NCI-H526 treated with DMSO at 0.1 percent for 48 hours (cell line): ENCODE measurements at regions not wholly inside any gene's neighbourhood (a gene's known extent, or its start where the extent isn't known, plus 50 kb on each side); places are given as distances from the start of the nearest gene placed in this dataset.

Experiments
- DNase-seq: peaks from one replicate; lab custom pipeline; 2025; lab: John Stamatoyannopoulos, UW

DNA sequence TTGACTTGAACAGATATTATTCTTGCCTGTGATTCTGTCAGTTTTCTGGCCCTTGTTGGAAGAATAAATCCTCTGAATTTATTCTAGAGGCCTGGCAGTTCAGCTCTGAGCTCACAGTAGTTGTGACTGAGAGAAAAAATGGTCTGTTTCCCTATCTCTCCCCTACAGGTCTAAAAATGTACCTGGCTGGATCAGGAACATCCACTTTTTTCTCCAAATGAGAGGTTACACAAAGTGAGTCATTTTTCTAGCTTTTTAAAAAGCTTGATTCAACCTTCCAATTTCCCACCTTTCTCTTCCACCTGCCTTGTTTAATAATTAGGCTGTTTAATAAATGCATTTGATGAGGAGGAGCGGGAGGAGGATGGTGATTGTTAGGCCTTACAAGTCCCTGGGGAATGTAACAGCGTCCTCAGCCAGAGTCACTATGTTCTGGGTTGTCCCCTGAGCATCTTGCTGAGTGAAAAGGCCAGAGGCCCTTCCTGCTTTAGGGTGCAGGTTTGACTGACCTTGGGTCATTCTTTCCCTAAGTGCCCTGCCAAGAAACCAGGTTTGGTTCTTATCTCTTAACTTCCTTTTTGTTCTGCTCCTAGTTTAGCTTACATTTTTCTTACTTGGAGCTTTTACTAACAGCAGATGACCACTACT, 91.7 kb upstream of the FUT8 start:
- peak; percentile 19 for DNase-seq

DNA sequence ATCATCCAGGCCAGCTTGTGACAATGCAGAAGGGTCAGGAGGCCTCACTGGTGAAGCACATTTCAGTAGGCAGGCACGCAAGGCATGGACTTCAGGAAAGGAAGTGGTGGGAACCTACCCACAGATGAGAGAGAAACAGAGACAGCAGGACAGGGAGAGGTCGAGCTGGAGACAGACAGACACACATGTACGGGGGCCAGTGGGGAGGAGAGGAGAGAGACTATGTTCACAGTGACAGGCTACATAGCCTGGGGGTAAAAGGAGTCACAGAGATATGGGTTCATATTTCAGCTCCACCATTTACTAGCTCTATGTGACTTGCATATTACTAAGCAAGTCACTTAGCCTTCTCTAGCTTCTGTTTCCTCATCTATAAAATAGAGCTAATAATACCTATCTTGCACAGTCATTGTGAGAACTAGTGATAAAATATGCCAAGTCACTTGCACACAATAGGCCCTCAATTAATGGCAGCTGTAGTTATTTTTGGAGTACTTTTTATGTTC, 91.1 kb upstream of the FUT8 start:
- DNase-seq: peak; percentile 4

DNA sequence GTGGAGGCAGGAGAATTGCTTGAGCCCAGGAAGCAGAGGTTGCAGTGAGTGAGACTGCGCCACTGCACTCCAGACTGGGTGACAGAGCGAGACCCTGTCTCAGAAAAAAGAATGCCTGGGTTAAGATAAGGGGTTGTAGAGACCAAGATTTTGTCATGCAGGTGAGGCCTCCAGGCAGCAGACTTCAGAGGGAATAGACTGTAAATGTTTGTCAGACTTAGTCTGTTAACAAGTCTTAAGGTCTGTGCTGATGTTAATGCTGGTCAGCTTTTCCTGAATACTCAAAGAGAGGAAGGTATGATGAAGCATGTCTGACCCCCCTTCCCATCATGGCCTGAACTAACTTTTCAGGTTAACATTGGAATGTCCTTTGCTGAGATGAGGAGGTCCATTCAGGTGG, 83.0 kb upstream of the FUT8 start:
- no peak for DNase-seq

DNA sequence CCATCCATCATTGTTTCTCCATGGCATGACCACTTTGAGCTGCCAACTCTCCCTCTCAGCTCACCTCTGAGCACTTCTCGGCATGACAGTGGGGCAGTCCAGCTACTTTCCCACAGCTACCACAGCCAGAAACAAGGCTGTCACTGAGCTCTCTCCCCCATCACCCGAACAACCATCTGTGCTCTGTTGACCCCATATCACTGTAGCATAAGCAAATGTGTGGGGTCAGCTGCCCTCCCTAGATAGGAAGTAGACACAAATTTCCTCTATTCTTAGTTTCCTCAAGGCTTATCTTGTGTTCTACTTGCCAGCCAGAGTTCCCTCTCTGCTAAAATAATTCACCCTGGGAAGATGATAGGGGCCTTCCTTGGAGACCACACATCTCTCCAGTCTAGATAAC, 82.6 kb upstream of the FUT8 start:
- no peak for DNase-seq

DNA sequence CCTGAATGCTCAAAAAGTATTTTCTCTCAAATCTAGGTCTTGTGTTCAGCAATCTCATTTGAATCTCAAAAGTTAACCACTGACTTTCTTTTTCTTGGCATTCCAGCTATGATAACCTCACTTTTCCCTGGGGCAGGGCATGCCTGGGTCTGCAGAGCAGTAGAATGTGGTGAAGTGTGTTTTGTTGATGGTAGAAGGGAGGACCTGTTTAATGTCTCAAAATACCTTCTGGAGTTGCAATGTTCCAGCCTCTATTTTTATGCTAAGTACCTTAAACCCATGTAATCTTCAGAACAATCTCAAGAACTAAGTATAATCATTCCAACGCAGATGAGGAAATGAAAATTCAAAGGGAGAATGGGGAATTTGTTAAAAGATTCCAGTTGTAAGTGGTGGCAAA, 82.1 kb upstream of the FUT8 start:
- no peak for DNase-seq

DNA sequence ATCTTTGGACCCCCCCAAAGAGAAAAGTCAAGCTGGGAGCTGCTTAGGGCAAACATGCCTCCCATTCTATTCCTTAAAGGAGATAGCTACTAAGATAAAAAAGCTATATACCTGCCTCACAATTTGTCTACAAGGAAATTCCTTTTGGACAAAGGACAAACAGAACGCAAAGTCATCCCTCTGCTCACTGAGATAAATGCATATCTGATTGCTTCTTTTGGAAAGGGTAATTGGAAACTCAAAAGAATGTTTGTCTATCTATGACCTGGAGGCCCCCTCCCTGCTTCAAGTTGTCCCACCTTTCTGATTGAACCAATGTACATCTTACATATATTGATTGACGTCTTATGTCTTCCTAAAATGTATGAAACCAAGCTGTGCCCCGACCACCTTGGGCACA, 80.9 kb upstream of the FUT8 start:
- DNase-seq: no peak

DNA sequence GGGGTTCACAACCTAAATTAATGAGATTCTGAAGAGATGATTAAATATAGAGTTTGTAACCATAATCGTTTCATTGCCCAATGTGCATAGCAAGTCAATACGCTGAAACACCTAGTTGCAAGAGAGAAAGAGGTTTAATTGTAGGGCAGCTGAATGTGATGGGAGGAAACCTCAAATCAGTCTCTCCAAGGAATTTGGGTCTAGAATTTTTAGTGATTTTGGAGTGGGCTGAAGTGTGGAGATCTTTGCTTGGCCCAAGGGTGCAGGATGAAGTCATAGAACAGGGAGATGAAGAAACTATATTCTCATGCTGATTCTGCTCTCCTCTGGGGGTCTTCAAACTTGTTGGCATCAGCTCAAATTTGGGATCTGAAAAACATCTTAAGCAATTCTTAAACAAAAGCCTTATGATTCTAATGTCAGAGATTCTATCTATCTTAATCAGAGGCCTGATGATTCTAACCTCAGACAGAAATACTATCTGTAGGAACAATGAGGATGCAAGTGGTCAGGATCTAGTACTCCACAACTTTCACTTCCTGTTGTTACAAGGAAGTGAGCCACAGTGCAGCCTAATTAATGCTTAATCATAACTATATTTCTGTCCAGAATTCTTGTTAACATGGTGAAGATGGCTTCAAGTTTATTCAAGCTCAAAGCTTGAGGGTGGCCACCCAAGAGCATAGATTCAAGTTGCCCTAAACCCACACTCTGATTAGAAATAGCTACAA, 80.2 kb upstream of the FUT8 start:
- DNase-seq: no peak

DNA sequence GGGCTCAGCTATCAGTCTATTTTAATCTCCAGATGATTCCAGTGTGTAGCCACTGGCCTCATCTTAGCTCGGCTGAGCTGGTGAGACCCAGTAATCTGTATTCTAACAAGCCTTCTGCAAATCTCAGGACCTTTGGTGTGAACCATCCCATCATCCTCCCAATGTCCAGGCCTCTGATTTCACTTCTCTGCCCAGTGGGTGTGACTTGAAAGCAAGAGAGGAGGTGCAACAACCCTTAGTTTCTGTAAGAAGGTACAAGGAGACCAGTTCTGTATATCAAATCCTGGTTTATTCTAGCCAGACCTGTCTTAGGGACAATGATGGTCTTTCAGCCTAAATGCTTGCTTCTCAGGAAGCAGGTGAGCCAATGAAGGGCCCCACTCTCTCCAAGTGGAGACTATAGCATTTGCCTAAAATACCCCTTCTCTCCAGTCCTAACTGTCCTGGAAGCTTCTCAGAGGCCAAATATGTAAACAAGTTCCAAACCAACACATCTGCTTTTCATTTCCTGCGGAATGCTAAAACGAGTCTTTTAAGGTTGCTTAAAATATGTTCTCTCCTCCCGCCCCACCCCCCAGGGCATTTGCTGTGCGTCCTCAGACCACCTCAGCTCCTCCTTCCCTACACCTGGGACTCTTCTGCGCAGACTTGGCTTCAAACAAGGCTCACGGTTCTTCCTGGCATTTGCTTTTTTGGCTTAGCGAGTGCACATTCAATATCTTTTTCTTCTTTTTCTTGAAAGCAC, 78.4 kb upstream of the FUT8 start:
- peak; percentile 1 for DNase-seq

DNA sequence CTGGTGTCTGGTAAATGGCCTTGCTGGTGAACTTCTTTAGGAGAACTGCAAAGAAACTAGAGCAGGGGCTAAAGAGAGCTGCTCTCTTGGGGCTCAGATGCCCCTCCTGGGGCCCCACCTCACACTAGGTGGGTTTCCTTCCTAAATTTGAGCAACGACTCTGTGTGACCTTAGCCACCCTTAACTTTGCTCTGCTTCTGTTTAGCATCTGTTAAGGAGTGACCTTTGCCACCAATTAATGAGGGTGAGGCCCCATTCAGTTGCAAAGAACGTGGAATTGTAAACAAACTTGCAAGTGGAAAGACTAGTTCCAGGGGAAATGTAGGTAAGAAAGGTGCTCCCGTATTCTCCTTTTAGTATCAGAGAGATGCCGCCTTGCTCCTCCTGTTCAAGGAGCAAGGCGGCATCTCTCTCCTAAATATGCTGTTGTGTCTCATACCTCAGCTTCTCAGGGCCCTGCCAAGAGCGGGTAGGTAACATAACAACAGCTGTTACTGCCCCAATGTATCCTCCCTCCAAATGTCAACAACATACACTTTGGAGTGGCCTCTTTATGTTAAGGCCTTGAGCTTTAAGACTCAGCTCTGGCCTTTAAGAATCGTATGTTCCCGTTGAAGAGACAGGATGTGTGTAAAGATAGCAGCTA, 77.6 kb upstream of the FUT8 start:
- peak; percentile 4 for DNase-seq

DNA sequence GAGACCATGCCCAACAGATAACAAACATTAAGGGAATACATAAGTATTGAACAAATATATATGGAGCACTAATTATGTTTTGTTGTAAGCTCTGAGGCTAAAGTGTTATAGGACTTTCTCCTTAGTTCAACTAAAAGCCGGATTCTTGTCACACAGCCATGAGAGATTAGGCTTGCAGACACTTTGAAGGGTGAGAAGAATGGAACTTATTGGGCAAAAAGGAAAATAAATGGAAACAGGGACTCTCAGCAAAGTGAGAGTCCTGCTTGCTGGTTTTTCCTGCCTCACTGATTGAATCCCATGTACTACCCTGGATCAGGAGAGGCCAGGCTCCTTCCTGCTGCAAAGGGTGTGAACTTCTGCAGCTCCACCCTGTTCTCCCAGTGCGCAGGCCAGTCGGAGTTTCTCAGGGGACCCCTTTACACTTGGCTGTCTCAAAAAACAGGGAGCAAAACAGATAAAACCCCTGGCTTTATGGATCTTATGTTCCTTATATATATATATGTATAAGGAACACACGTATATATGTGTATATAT, 77.1 kb upstream of the FUT8 start:
- no peak for DNase-seq

DNA sequence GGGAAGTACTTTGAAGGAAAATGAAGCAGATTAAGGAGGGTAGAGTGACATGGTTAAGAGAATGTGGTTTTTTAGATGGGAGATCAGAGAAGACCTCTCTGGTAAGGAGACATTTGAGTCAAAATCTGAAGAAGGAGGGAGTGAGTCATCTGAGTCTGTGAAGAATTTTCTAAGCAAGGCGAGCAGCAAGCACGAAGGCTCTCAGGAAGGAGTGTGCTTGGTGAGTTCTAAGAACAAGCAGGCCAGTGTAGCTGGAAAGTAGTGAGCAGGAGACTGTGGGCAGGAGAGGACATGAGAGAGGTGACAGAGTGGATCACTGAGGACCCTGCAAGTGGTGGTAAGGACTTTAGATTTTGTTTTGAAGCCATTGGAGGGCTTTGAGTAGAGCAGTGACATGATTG, 76.3 kb upstream of the FUT8 start:
- no peak for DNase-seq

DNA sequence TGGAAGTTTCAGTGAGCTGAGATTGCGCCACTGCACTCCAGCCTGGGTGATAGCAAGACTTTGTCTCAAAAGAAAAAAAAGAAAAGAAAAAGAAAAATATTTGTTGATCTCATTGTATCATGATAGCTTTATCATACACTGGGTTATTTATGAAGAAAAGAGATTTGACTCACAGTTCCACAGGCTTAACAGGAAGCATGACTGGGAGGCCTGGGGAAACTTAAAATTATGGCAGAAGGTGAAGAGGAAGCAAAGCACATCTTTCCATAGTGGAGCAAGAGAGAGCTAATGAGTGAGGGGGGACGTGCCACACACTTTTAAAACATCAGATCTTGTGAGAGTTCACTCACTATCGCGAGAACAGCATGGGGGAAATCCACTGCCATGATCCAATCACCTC, 72.7 kb upstream of the FUT8 start:
- DNase-seq: no peak

DNA sequence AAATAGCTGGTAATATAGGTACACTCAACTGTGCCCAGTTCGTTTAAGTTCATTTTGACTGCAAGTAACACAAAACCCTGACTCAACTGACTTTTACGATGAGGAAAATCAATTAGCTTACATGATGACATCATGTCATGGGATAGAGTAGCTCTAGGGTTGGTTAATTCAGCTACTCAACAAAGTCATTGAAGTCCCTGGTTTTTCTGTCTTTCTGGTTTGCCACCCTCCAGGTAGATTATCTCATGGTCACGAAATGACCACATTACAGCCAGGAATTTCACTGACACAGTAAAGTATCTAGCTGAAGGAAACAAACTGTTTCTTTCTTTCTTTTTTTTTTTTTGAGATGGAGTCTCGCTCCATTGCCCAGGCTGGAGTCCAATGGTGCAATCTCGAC, 68.5 kb upstream of the FUT8 start:
- DNase-seq: no peak

DNA sequence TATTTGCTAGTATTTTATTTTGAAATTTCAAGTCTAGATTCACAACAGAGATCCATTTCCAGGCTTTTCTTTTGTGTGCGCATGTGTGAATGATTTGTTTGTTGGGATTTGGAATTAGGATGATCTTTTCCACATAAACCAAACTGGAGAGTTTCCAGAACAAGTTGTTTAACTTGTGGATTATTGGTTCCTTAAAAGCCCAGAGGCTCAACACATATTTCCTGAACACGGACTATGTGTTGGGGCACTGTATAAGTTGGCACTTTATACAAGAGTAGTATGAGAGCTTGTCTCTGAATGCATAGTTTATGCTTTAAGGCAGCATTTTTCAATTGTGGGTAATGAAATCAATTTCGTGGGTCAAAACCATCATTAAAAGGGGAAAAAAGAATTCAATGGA, 67.3 kb upstream of the FUT8 start:
- DNase-seq: no peak

DNA sequence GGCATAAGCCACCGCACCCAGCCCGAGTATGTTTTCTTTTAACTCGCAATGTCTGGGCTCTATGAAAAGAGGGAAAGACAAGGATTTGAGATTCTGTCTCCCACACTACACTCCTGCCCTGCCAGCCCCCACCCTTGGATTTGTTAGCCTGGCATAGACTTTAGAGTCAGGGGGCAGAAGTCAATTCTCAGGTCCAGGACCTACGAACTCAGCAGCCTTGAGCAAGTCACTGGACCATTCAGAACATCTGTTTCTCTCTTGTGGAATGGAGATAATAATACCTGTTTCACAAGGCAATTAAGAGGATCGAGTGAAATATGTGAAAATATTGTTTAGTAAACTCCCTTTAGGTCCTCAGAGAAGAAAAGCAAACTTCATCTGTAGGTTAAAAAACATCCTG, 66.1 kb upstream of the FUT8 start:
- DNase-seq: no peak

DNA sequence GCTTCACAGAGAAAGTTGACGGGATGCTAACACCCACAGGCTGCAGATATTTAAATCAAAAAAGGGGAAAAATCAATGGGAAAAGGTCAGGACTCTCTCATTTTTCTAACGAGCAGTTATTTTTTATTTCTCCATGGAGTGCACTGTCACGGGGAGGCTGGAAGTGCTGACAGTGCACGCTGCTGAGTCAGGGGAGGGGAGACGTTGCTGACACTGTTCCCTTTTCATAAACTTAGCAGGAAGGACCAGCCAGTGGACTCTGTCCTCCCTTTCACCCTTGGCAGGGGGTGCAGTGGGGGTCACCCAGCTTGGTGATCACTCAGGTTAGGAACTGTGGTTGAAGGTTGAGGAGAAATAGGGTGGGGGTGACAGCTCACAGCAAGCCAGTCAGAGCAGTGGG, 65.6 kb upstream of the FUT8 start:
- DNase-seq: no peak

DNA sequence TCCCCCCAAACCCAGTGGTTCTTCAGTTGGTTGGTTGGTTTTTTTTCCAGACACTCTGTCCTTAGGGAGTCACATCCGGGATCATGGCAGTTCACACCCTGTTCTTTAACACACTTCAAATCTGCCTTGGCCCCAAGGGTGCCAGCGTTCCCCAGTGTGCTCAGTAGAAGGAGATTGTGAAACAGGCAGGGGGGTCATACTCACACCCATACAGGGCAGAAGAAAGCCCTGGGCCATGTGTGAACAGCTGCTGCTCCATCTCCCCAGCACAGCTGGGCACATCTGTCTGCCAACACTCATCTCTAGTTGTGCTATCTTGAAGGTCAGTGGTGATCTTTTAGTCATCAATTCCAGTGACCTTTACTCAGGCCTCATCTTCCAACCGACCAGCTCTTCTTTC, 64.4 kb upstream of the FUT8 start:
- no peak for DNase-seq

DNA sequence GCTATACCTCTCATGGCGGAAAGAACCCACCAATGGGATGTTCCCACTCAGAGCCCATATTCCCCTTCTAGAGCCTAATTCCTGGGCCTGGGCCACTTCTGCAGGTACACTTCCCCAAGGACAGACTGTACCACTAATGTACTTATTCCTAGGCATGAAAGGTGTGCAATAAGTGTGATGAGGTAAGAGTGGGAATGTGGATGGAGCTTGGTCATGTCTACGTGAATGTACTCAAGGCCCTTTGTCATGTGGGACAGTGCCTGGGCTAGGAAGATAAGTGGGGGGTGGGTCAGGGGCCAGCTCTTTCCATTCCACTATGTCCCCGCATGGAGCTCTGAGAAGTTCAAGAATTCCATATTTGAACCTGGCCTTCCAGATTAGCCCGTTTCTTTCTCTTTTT, 63.4 kb upstream of the FUT8 start:
- DNase-seq: no peak

DNA sequence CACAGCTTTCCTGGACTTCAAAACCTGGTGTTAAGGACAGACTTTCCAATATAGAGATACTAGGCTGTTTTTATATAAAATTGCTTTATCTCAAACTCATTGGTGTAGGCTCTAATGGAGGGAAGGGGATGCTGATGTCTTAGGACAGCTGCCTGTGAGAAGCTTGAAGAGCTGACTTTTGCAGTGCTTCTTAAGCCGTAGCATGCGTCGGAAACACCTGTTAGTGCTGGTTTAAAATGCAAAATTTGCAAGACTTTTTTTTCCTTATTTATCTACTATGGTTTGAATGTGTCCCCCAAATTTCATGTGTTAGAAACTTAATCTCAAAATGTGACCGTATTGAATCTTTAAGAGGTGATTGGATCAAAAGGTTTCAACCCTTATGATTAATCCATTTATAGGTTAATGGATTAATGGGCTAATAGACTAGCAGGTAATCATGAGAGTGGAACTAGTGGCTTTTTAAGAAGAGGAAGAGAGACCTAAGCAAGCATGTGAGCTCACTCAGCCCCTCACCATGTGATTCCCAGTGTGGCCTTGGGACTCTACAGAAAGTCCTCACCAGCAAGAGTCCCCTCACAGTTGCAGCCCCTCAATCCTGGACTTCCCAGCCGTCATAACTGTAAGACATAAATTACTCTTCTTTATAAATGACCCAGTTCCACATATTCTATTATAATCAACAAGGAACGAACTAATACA, 60.9 kb upstream of the FUT8 start:
- no peak for DNase-seq

DNA sequence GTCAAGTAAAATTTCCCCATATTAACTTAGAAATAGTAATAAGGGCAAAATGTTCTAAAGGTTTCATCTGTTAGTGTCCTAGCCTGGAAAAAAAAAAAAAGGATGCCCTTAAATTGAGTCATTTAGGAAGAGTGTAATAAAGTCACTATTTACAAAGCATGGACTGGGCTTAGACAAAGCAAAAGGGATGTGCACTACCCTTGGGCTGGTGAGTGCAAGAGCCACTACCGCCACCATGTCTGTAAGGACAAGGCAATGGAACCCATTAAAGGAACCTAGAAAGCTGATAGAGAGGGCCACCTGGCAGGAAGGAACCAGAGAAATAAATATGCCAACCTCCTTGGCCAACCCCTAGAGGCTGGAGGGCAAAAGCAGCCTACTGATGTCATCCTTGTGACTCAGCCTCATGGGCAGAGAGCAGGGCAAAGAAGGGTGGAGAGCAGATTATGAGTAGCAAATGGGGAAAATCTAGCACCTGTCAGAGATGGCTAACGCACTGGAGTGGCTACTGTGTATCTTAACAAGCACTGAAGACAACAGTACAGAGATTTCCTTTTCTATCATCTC, 59.5 kb upstream of the FUT8 start:
- no peak for DNase-seq

DNA sequence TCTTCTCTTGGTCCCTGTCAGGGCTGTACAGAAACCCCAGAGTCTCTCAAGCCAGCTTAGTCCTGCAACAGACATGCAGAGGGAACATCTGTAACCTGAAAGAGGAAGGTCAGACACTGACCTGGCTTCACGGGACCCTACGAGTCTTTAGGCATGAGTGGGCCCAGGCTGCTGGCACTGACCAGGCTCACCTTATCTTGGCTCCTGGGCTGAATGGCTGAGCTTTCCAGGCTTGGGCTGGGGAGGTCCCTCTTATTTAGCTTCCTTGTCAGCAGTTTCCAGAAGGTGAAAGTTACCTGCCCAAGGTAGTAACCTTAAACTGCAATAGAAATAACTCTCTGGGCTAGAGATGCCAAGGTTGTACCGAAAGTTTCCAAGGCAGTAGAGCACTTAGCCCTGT, 58.4 kb upstream of the FUT8 start:
- DNase-seq: no peak
